AG04449 (cell line): ENCODE measurements at regions not wholly inside any gene's neighbourhood (a gene's known extent, or its start where the extent isn't known, plus 50 kb on each side); places are given as distances from the start of the nearest gene placed in this dataset.

Experiments
- CTCF ChIA-PET: fragments of 350-600 bp; formaldehyde crosslinking; extraction: SDS; loops from one replicate; lab custom pipeline; 2021; ENCODE audit warnings: antibody characterized with exemption; lab: Yijun Ruan, JAX
- POLR2A ChIA-PET: fragments of 400-600, 350-600 bp; formaldehyde crosslinking; extraction: SDS; loops from one replicate; lab custom pipeline; 2020; ENCODE audit warnings: antibody characterized with exemption, inconsistent platforms; lab: Yijun Ruan, JAX
- DNase-seq: peaks from one replicate; pipeline ENCODE4 v3.0.0-alpha.2; 2010; ENCODE audit warnings: low read depth, low spot score
- H3K4me3 ChIP-seq: 2 replicates; pipeline ENCODE4 v1.5.1; 2011; ENCODE audit warnings: low read depth, mild to moderate bottlenecking, control low read depth, low read length
- CTCF ChIP-seq: IDR thresholded peaks from one replicate; pipeline ENCODE4 v1.5.1; 2011; ENCODE audit warnings: mild to moderate bottlenecking, moderate library complexity, low read length, control low read depth, inconsistent platforms; ENCODE audit not compliant: insufficient read depth; ENCODE audit errors: missing control alignments

GRCh38 chr11:44507491-44507890 lies 58.0 kb upstream of the CD82 start:
- no peak for DNase-seq
- CTCF ChIA-PET, result no interaction called here
- TF ChIP-seq CTCF, result no peak
- POLR2A ChIA-PET, result no interaction called here
- H3K4me3 ChIP-seq, result no peak overlapping the region

GRCh38 chr11:44507896-44508445 lies 57.5 kb upstream of the CD82 start:
- CTCF ChIA-PET, result no interaction called here
- POLR2A ChIA-PET, result no interaction called here
- no peak for TF ChIP-seq CTCF
- no peak overlapping the region for H3K4me3 ChIP-seq
- no peak for DNase-seq

- CTCF ChIA-PET, result interaction anchor here (0.9 kb wide), 1 partner anchor 15 kb away, joined by 4 read pairs; no protein-coding TSS in a partner anchor
These were observed 56.2 kb upstream of the CD82 start for GRCh38 chr11:44509296-44509695.

GRCh38 chr11:44510372-44510771 lies 55.1 kb upstream of the CD82 start:
- H3K4me3 ChIP-seq, result no peak overlapping the region
- ChIA-PET CTCF (interaction anchor here (0.6 kb wide), 1 partner anchor 198 kb away, joined by 3 read pairs; no protein-coding TSS in a partner anchor), POLR2A (no interaction called here)
- DNase-seq, result no peak
- TF ChIP-seq CTCF, result no peak

More at GRCh38 chr11:44509296-44509695, 56.2 kb upstream of the CD82 start:
- no peak for DNase-seq
- TF ChIP-seq CTCF, result no peak
- H3K4me3 ChIP-seq, result no peak overlapping the region
- POLR2A ChIA-PET, result no interaction called here

- POLR2A ChIA-PET, result no interaction called here
- CTCF ChIA-PET, result interaction anchor here (1.5 to 1.6 kb wide), 2 partner anchors 11 to 380 kb away, joined by 3 to 6 read pairs; no protein-coding TSS in a partner anchor
These were observed 52.6 kb upstream of the CD82 start for GRCh38 chr11:44512818-44513217.

GRCh38 chr11:44515048-44515447 lies 50.4 kb upstream of the CD82 start:
- no peak for TF ChIP-seq CTCF
- no peak for DNase-seq
- ChIA-PET POLR2A (no interaction called here), CTCF (interaction anchor here (1.0 to 1.2 kb wide), 2 partner anchors 9 to 376 kb away, joined by 3 read pairs; no protein-coding TSS in a partner anchor)
- H3K4me3 ChIP-seq, result no peak overlapping the region

More at GRCh38 chr11:44512818-44513217, 52.6 kb upstream of the CD82 start:
- H3K4me3 ChIP-seq, result no peak overlapping the region
- no peak for TF ChIP-seq CTCF
- DNase-seq, result no peak
